Esophagus squamous epithelium (tissue), 4 donors: ENCODE measurements at regions not wholly inside any gene's neighbourhood (a gene's known extent, or its start where the extent isn't known, plus 50 kb on each side); places are given as distances from the start of the nearest gene placed in this dataset.

Experiments used
- POLR2A ChIP-seq, 4 donors: fragments of 450-650 bp; IDR thresholded peaks; one replicate each; pipeline ENCODE4 v1.6.1; 2017; ENCODE audit warnings: antibody characterized with exemption in 4 of 4, mild to moderate bottlenecking in 4 of 4, moderate library complexity in 3 of 4
- TF ChIP-seq, protein P1 (sequence below), 6 experiments: fragments of 450-650 bp in 4 of 6; fragments of 200-600 bp in 2 of 6; sonication (generic) in 2 of 6; IDR thresholded peaks; one replicate each; pipeline ENCODE4 v1.5.1; 2016 to 2019; ENCODE audit warnings: antibody characterized with exemption in 6 of 6, mild to moderate bottlenecking in 4 of 6, moderate library complexity in 4 of 6

DNA sequence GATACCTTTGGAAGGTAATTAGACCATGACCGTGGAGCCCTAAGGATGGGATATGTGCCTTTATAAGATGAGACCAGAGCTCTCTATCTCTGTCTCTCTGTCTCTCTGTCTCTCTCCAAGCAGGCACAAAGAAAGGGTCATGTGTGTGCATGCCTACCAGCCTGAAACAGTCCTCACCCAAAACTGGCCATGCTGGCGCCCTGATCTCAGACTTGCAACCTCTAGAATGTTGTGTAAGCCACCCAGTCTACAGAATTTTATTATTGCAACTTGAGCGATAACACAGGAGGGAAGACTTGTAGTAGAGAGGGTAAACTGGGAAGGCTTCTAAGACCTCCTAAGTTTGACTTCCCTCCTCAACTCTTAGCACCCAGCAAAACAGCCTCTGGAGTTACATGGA is 124.1 kb upstream of the SERTAD2 start:
- TF ChIP-seq, protein P1, sequence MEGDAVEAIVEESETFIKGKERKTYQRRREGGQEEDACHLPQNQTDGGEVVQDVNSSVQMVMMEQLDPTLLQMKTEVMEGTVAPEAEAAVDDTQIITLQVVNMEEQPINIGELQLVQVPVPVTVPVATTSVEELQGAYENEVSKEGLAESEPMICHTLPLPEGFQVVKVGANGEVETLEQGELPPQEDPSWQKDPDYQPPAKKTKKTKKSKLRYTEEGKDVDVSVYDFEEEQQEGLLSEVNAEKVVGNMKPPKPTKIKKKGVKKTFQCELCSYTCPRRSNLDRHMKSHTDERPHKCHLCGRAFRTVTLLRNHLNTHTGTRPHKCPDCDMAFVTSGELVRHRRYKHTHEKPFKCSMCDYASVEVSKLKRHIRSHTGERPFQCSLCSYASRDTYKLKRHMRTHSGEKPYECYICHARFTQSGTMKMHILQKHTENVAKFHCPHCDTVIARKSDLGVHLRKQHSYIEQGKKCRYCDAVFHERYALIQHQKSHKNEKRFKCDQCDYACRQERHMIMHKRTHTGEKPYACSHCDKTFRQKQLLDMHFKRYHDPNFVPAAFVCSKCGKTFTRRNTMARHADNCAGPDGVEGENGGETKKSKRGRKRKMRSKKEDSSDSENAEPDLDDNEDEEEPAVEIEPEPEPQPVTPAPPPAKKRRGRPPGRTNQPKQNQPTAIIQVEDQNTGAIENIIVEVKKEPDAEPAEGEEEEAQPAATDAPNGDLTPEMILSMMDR (IDR thresholded peaks at IDR 0.05), result no peak
- no peak for TF ChIP-seq POLR2A (IDR thresholded peaks at IDR 0.05)
